SK-N-SH (cell line): ENCODE measurements at regions not wholly inside any gene's neighbourhood (a gene's known extent, or its start where the extent isn't known, plus 50 kb on each side); places are given as distances from the start of the nearest gene placed in this dataset.

Experiments
- CTCF ChIA-PET: fragments of 300-600, 350-600 bp; formaldehyde crosslinking; extraction: SDS; loops from one replicate; lab custom pipeline; 2021; lab: Yijun Ruan, JAX
- POLR2A ChIA-PET: fragments of 350-600 bp; sonication (Branson Sonifier 250); formaldehyde crosslinking; extraction: SDS; loops from one replicate; lab custom pipeline; 2020; ENCODE audit warnings: antibody characterized with exemption, inconsistent platforms; lab: Yijun Ruan, JAX
- DNase-seq: peaks from one replicate; pipeline ENCODE4 v3.0.0; 2012
- H2AFZ ChIP-seq: fragments of 200-600 bp; sonication (generic); 2 replicates; pipeline ENCODE4 v1.8.1; 2016; ENCODE audit warnings: antibody characterized with exemption, mild to moderate bottlenecking, low read depth
- H3F3A ChIP-seq: fragments of 200-600 bp; sonication (generic); replicated peaks from 2 replicates; pipeline ENCODE3; 2016; ENCODE audit warnings: antibody characterized with exemption, mild to moderate bottlenecking; ENCODE audit not compliant: insufficient read depth
- H3K27ac ChIP-seq, 2 experiments: fragments of 200-500 bp in 1 of 2; fragments of 200-600 bp in 1 of 2; sonication (Bioruptor generic) in 1 of 2; sonication (generic), shearing (Covaris generic) in 1 of 2; 2 replicates each; pipeline versions ENCODE4 v1.5.1 to v1.6.1; 2014 to 2016; ENCODE audit warnings: low read depth in 2 of 2, inconsistent platforms in 1 of 2, low read length in 1 of 2, mild to moderate bottlenecking in 1 of 2, mixed read lengths in 1 of 2
- H3K27me3 ChIP-seq: fragments of 200-600 bp; sonication (generic), shearing (Covaris generic); 2 replicates; pipeline ENCODE4 v1.6.1; 2016; ENCODE audit warnings: mixed run types; ENCODE audit not compliant: insufficient read depth
- H3K36me3 ChIP-seq, 2 experiments: fragments of 200-500 bp in 1 of 2; fragments of 200-600 bp in 1 of 2; sonication (Bioruptor generic) in 1 of 2; sonication (generic) in 1 of 2; replicated peaks in 1 of 2; 2 replicates each; pipeline versions ENCODE3 to v1.5.1; 2014 to 2016; ENCODE audit warnings: low read length in 1 of 2, mild to moderate bottlenecking in 1 of 2; ENCODE audit not compliant: insufficient read depth in 2 of 2, control insufficient read depth in 1 of 2
- H3K4me1 ChIP-seq, 2 experiments: fragments of 200-500 bp in 1 of 2; fragments of 200-600 bp in 1 of 2; sonication (Bioruptor generic) in 1 of 2; sonication (generic), shearing (Covaris generic) in 1 of 2; 2 replicates each; pipeline versions ENCODE4 v1.5.1 to v1.6.1; 2014 to 2016; ENCODE audit warnings: low read depth in 1 of 2, low read length in 1 of 2, mixed run types in 1 of 2; ENCODE audit not compliant: insufficient read depth in 2 of 2, control insufficient read depth in 1 of 2
- H3K4me2 ChIP-seq: fragments of 200-600 bp; sonication (generic), shearing (Covaris generic); 2 replicates; pipeline ENCODE4 v1.6.1; 2017; ENCODE audit warnings: mixed run types
- H3K4me3 ChIP-seq, 2 experiments: fragments of 200-500 bp in 1 of 2; fragments of 200-600 bp in 1 of 2; sonication (Bioruptor generic) in 1 of 2; sonication (generic), shearing (Covaris generic) in 1 of 2; 2 replicates each; pipeline versions ENCODE4 v1.5.1 to v1.8.1; 2014 to 2016; ENCODE audit warnings: low read depth in 2 of 2, inconsistent platforms in 1 of 2, low read length in 1 of 2, mild to moderate bottlenecking in 1 of 2, mixed read lengths in 1 of 2, moderate library complexity in 1 of 2
- H3K79me2 ChIP-seq: fragments of 200-600 bp; sonication (generic); 2 replicates; pipeline ENCODE4 v1.8.1; 2017; ENCODE audit warnings: mild to moderate bottlenecking; ENCODE audit not compliant: insufficient read depth
- H3K9ac ChIP-seq: fragments of 200-600 bp; sonication (generic); 2 replicates; pipeline ENCODE4 v1.6.1; 2017; ENCODE audit warnings: mixed run types
- H3K9me2 ChIP-seq: fragments of 200-600 bp; sonication (generic); 2 replicates; pipeline ENCODE4 v1.6.1; 2017; ENCODE audit warnings: mixed run types
- H3K9me3 ChIP-seq: fragments of 200-600 bp; sonication (generic); 2 replicates; pipeline ENCODE4 v1.6.1; 2017; ENCODE audit warnings: mixed run types, mild to moderate bottlenecking, moderate library complexity
- H4K20me1 ChIP-seq: fragments of 200-600 bp; sonication (generic); 2 replicates; pipeline ENCODE4 v1.6.1; 2017; ENCODE audit warnings: mild to moderate bottlenecking, mixed run types; ENCODE audit not compliant: insufficient read depth
- CHD2 ChIP-seq: fragments of 150-350 bp; IDR thresholded peaks from 2 replicates; pipeline ENCODE4 v1.6.1; 2018; ENCODE audit warnings: low read length; ENCODE audit not compliant: partially characterized antibody
- ELF1 ChIP-seq: IDR thresholded peaks from 2 replicates; pipeline ENCODE4 v1.4.0; 2012
- EP300 ChIP-seq, 2 experiments: IDR thresholded peaks; 2 replicates each; pipeline versions ENCODE4 v1.4.0 to v1.6.1; 2012; ENCODE audit warnings: borderline replicate concordance in 1 of 2, low read depth in 1 of 2, low read length in 1 of 2
- EZH2phosphoT487 ChIP-seq: fragments of 200-600 bp; sonication (generic); IDR thresholded peaks from 2 replicates; pipeline ENCODE4 v1.6.1; 2017; ENCODE audit warnings: low read depth, mixed run types, mild to moderate bottlenecking, antibody characterized with exemption, moderate library complexity, borderline replicate concordance
- FOSL2 ChIP-seq: IDR thresholded peaks from 2 replicates; pipeline ENCODE4 v1.4.0; 2012; ENCODE audit warnings: low read depth, mild to moderate bottlenecking, moderate library complexity, borderline replicate concordance
- FOXJ3 ChIP-seq: sonication (generic); formaldehyde crosslinking; IDR thresholded peaks from 2 replicates; pipeline ENCODE4 v1.5.1; 2020; ENCODE audit warnings: mild to moderate bottlenecking, missing genetic modification reagents
- GATA2 ChIP-seq: sonication (generic); formaldehyde crosslinking; IDR thresholded peaks from 2 replicates; pipeline ENCODE4 v1.5.0; 2020; ENCODE audit warnings: mild to moderate bottlenecking, missing genetic modification reagents
- IRF3 ChIP-seq: fragments of 150-350 bp; IDR thresholded peaks from 2 replicates; pipeline ENCODE4 v1.6.1; 2016; ENCODE audit warnings: mild to moderate bottlenecking, low read depth, low read length
- MXI1 ChIP-seq: IDR thresholded peaks from 2 replicates; pipeline ENCODE4 v1.6.1; 2012; ENCODE audit warnings: mild to moderate bottlenecking, low read depth, low read length, improper control_type of control experiment
- RAD21 ChIP-seq: IDR thresholded peaks from 2 replicates; pipeline ENCODE4 v1.6.1; 2012; ENCODE audit warnings: mild to moderate bottlenecking, low read length
- REST ChIP-seq: IDR thresholded peaks from 2 replicates; pipeline ENCODE4 v1.6.1; 2012; ENCODE audit warnings: mild to moderate bottlenecking, low read depth, low read length, moderate library complexity
- RFX5 ChIP-seq: IDR thresholded peaks from 2 replicates; pipeline ENCODE4 v1.6.1; 2012; ENCODE audit warnings: mild to moderate bottlenecking, improper control_type of control experiment, low read length
- TAF1 ChIP-seq: IDR thresholded peaks from 2 replicates; pipeline ENCODE4 v1.6.1; 2012; ENCODE audit warnings: low read depth, mild to moderate bottlenecking, low read length, moderate library complexity, borderline replicate concordance
- TCF12 ChIP-seq: IDR thresholded peaks from 2 replicates; pipeline ENCODE4 v1.4.0; 2012
- USF2 ChIP-seq: fragments of 150-350 bp; IDR thresholded peaks from 2 replicates; pipeline ENCODE4 v1.6.1; 2017; ENCODE audit warnings: antibody characterized with exemption, low read length, low read depth, borderline replicate concordance
- YY1 ChIP-seq: IDR thresholded peaks from 2 replicates; pipeline ENCODE4 v1.4.0; 2012; ENCODE audit warnings: low read depth, mild to moderate bottlenecking
- WGBS: methylation state at CpG from one replicate; pipeline ENCODE4 v1.1.6; 2017; ENCODE audit warnings: low lambda C conversion rate; 5-methylcytosine and 5-hydroxymethylcytosine counted together

GRCh38 chr4:32189130-32189529 is 1469.0 kb downstream of the PCDH7 start:
- Histone ChIP-seq H3K27me3 (no peaks in the 10 kb centered on the region), H3K9me3 (no peaks in the 10 kb centered on the region)
- CTCF ChIA-PET, result no interaction called here
- TF ChIP-seq EZH2phosphoT487 (no peak), RFX5 (no peak), ELF1 (no peak), RAD21 (no peak), USF2 (no peak)
- TF ChIP-seq, all 33 proteins: peak for 0
- Histone ChIP-seq H3K36me3 (no peaks in the 10 kb centered on the region), H2AFZ (no peak overlapping the region), H3K4me1 (no peaks in the 10 kb centered on the region), H3K27ac (no peak overlapping the region), H3K4me2 (no peak overlapping the region), H3K79me2 (no peaks in the 10 kb centered on the region), H3K9ac (no peak overlapping the region), H3K9me2 (no peaks in the 10 kb centered on the region; the same call in 1 of the 2 replicates), H3K4me3 (no peak overlapping the region), H4K20me1 (no peaks in the 10 kb centered on the region), H3F3A (no peaks in the 10 kb centered on the region)
- 12% methylated on average over 5 of the region's 10 CpGs for WGBS
- DNase-seq, result no peak
- POLR2A ChIA-PET, result no interaction called here

- ChIA-PET POLR2A (no interaction called here), CTCF (no interaction called here)
- Histone ChIP-seq H2AFZ (no peak overlapping the region), H3K36me3 (no peaks in the 10 kb centered on the region), H3K79me2 (no peaks in the 10 kb centered on the region), H3K27me3 (no peaks in the 10 kb centered on the region), H3K4me1 (no peaks in the 10 kb centered on the region), H3K9me2 (no peaks in the 10 kb centered on the region; the same call in 1 of the 2 replicates), H3F3A (no peaks in the 10 kb centered on the region), H3K4me2 (no peak overlapping the region), H4K20me1 (no peaks in the 10 kb centered on the region), H3K9me3 (no peaks in the 10 kb centered on the region), H3K27ac (no peak overlapping the region), H3K4me3 (no peak overlapping the region), H3K9ac (no peak overlapping the region)
- TF ChIP-seq CHD2 (no peak), IRF3 (no peak), FOXJ3 (CRISPR knock-in tag) (no peak)
- DNase-seq, result no peak
- 8% methylated on average over 4 of the region's 5 CpGs for WGBS
Observed at GRCh38 chr4:32189788-32190187, 1469.6 kb downstream of the PCDH7 start.

- no peaks in the 10 kb centered on the region for H4K20me1 ChIP-seq
- H3K27ac ChIP-seq, result no peak overlapping the region
- no peaks in the 10 kb centered on the region for H3K27me3 ChIP-seq
- H3K9ac ChIP-seq, result no peak overlapping the region
- no peaks in the 10 kb centered on the region; the same call in 1 of the 2 replicates for H3K9me2 ChIP-seq
- 7% methylated on average over 4 of the region's 4 CpGs for WGBS
- H2AFZ ChIP-seq, result no peak overlapping the region
- no peak for DNase-seq
- no peak overlapping the region for H3K4me3 ChIP-seq
- POLR2A ChIA-PET, result no interaction called here
- H3K79me2 ChIP-seq, result no peaks in the 10 kb centered on the region
- CTCF ChIA-PET, result no interaction called here
- no peaks in the 10 kb centered on the region for H3K36me3 ChIP-seq
- H3K4me1 ChIP-seq, result no peaks in the 10 kb centered on the region
- no peak overlapping the region for H3K4me2 ChIP-seq
- no peaks in the 10 kb centered on the region for H3K9me3 ChIP-seq
- no peaks in the 10 kb centered on the region for H3F3A ChIP-seq
- TF ChIP-seq TCF12 (no peak), REST (no peak), CHD2 (no peak), TAF1 (no peak), YY1 (no peak), RFX5 (no peak), FOSL2 (no peak), GATA2 (CRISPR knock-in tag) (no peak), EZH2phosphoT487 (no peak), MXI1 (no peak), EP300 (IDR thresholded peaks at IDR 0.05; ENCODE audit: borderline replicate concordance in 1 of 2, low read depth in 1 of 2, low read length in 1 of 2) (no peak)
Observed at GRCh38 chr4:32191961-32192360, 1471.8 kb downstream of the PCDH7 start.
